Keratinocyte (primary cell): ENCODE measurements at regions not wholly inside any gene's neighbourhood (a gene's known extent, or its start where the extent isn't known, plus 50 kb on each side); places are given as distances from the start of the nearest gene placed in this dataset.
"Not testable (repeated sequence)": the region's sequence is repeated elsewhere in the genome, so short reads cannot be mapped to it uniquely, and the experiment has no call there.

ENCODE experiments used
- DNase-seq: peaks from one replicate; pipeline ENCODE4 v3.0.0-alpha.2; 2011; ENCODE audit warnings: low read depth, missing footprints, low spot score
- FAIRE-seq: peaks from 2 replicates; lab custom pipeline; 2011; peaks lifted over from hg19 to GRCh38; lab: Jason Lieb, UNC
- H2AFZ ChIP-seq: 2 replicates; pipeline ENCODE4 v1.6.0; 2012; ENCODE audit warnings: low read length, control low read depth, inconsistent platforms; ENCODE audit not compliant: control insufficient read depth
- H3K27ac ChIP-seq: 2 replicates; pipeline ENCODE4 v1.5.1; 2011; ENCODE audit warnings: low read length; ENCODE audit not compliant: control insufficient read depth, insufficient read depth
- H3K27me3 ChIP-seq: 3 replicates; pipeline ENCODE4 v1.6.0; 2011; ENCODE audit warnings: low read length; ENCODE audit not compliant: control insufficient read depth, insufficient read depth; ENCODE audit errors: extremely low read depth
- H3K36me3 ChIP-seq, 2 experiments: 2 replicates in 1 of 2; 3 replicates in 1 of 2; pipeline ENCODE4 v1.5.1; 2011; ENCODE audit warnings: low read length in 2 of 2, mild to moderate bottlenecking in 1 of 2; ENCODE audit not compliant: control insufficient read depth in 2 of 2, insufficient read depth in 2 of 2; ENCODE audit errors: extremely low read depth in 1 of 2
- H3K4me1 ChIP-seq: 3 replicates; pipeline ENCODE4 v1.5.1; 2011; ENCODE audit warnings: low read length; ENCODE audit not compliant: control insufficient read depth, insufficient read depth; ENCODE audit errors: extremely low read depth
- H3K4me2 ChIP-seq: 3 replicates; pipeline ENCODE4 v1.6.0; 2011; ENCODE audit warnings: low read depth, low read length; ENCODE audit not compliant: control insufficient read depth, insufficient read depth; ENCODE audit errors: extremely low read depth
- H3K4me3 ChIP-seq, 3 experiments: fragments of 200-600 bp in 1 of 3; sonication (generic) in 1 of 3; 2 replicates in 2 of 3; 3 replicates in 1 of 3; pipeline ENCODE4 v1.5.1; 2011 to 2016; ENCODE audit warnings: low read length in 3 of 3, mild to moderate bottlenecking in 3 of 3, control low read depth in 2 of 3, inconsistent platforms in 1 of 3, low read depth in 1 of 3, mixed read lengths in 1 of 3, mixed run types in 1 of 3, moderate library complexity in 1 of 3; ENCODE audit not compliant: control insufficient read depth in 2 of 3, insufficient read depth in 2 of 3; ENCODE audit errors: extremely low read depth in 1 of 3
- H3K79me2 ChIP-seq: 2 replicates; pipeline ENCODE4 v1.6.0; 2012; ENCODE audit warnings: low read length; ENCODE audit not compliant: control insufficient read depth, insufficient read depth
- H3K9ac ChIP-seq: 3 replicates; pipeline ENCODE4 v1.6.0; 2011; ENCODE audit warnings: low read length; ENCODE audit not compliant: control insufficient read depth, insufficient read depth; ENCODE audit errors: extremely low read depth
- H3K9me1 ChIP-seq: 3 replicates; pipeline ENCODE4 v1.6.0; 2011; ENCODE audit warnings: low read length; ENCODE audit not compliant: control insufficient read depth, insufficient read depth; ENCODE audit errors: extremely low read depth
- H3K9me3 ChIP-seq: 2 replicates; pipeline ENCODE4 v1.5.1; 2012; ENCODE audit warnings: low read depth, low read length; ENCODE audit not compliant: control insufficient read depth
- H4K20me1 ChIP-seq: 3 replicates; pipeline ENCODE4 v1.6.0; 2011; ENCODE audit warnings: low read length; ENCODE audit not compliant: control insufficient read depth, insufficient read depth; ENCODE audit errors: extremely low read depth
- EZH2 ChIP-seq: IDR thresholded peaks from one replicate; pipeline ENCODE4 v1.6.1; 2012; ENCODE audit warnings: inconsistent platforms, mild to moderate bottlenecking, low read length, moderate library complexity
- dilution Hi-C: fragments of 300-500 bp; cut with MboI; formaldehyde crosslinking; loops from one replicate; pipeline ENCODE4 v1.7.0; 2020; ENCODE audit warnings: low sequenced_read_pairs; ENCODE audit not compliant: extremely low pct_ligation_motif_present
- TF ChIP-seq, protein P1 (sequence below), 3 experiments: IDR thresholded peaks in 1 of 3; conservative IDR thresholded peaks in 1 of 3; optimal IDR thresholded peaks in 1 of 3; 2 replicates in 2 of 3; 3 replicates in 1 of 3; pipeline versions ENCODE3 to v1.5.1; 2011; ENCODE audit warnings: low read length in 3 of 3, mild to moderate bottlenecking in 3 of 3, moderate library complexity in 2 of 3, control low read depth in 1 of 3, inconsistent platforms in 1 of 3; ENCODE audit not compliant: insufficient read depth in 2 of 3; ENCODE audit errors: extremely low read depth in 1 of 3

DNA sequence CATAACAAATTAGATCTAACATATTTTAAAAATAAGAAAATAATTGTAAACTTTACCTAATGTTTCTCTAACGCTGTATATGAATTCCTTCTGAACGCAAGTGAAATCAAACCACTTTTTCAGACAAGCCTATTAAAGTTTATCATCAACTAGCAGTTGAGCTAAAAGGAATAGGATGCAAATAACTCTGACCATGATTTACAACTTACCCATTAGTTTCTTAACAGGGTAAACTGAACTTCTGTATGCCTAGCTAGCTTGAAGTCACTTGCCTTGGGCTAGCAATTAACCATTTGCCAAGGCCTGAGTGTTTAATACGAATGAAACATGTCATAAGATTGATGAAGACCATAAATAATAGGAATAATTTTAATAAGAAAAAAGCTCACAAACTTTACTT lies 762.7 kb upstream of the ARRDC3 start:
- dilution Hi-C loops, result no loop called here
- Histone ChIP-seq H3K27ac (no peak overlapping the region), H3K9ac (no peak overlapping the region), H3K4me3 (no peak overlapping the region), H3K27me3 (no peaks in the 10 kb centered on the region), H3K9me3 (no peaks in the 10 kb centered on the region), H3K4me2 (no peak overlapping the region), H4K20me1 (no peaks in the 10 kb centered on the region), H3K36me3 (no peaks in the 10 kb centered on the region), H3K4me1 (no peaks in the 10 kb centered on the region), H3K9me1 (no peaks in the 10 kb centered on the region), H3K79me2 (no peaks in the 10 kb centered on the region), H2AFZ (no peak overlapping the region)
- TF ChIP-seq, protein P1, sequence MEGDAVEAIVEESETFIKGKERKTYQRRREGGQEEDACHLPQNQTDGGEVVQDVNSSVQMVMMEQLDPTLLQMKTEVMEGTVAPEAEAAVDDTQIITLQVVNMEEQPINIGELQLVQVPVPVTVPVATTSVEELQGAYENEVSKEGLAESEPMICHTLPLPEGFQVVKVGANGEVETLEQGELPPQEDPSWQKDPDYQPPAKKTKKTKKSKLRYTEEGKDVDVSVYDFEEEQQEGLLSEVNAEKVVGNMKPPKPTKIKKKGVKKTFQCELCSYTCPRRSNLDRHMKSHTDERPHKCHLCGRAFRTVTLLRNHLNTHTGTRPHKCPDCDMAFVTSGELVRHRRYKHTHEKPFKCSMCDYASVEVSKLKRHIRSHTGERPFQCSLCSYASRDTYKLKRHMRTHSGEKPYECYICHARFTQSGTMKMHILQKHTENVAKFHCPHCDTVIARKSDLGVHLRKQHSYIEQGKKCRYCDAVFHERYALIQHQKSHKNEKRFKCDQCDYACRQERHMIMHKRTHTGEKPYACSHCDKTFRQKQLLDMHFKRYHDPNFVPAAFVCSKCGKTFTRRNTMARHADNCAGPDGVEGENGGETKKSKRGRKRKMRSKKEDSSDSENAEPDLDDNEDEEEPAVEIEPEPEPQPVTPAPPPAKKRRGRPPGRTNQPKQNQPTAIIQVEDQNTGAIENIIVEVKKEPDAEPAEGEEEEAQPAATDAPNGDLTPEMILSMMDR (optimal IDR thresholded peaks at IDR 0.05 in 1 of 3, IDR thresholded peaks at IDR 0.05 in 1 of 3, conservative IDR thresholded peaks at IDR 0.05 in 1 of 3; ENCODE audit: extremely low read depth in 1 of 3, insufficient read depth in 2 of 3, low read length in 3 of 3), result no peak
- TF ChIP-seq EZH2, result no peak
- FAIRE-seq, result no peak
- no peak for DNase-seq

DNA sequence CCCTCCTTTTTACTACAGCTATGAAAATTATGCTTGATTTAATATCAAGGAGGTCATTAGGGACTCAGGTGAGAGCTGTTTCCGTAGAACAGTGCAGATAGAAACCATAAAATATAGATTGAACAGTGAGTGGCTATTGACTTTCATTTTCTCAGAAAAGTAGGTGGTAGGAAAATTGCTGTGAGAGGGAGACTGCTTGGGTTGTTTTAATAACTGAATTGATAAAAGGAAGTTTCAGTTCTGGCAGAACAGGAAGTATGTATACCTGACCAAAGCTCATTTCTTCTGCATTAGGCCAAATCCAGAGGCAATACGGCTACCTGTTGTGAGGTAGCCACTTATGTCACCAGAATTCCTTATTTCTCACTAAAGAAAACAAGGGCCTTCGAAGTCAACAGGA lies 761.7 kb upstream of the ARRDC3 start:
- H3K27me3 ChIP-seq, result no peaks in the 10 kb centered on the region
- DNase-seq (no peak), FAIRE-seq (no peak)
- H3K27ac ChIP-seq, result no peak overlapping the region
- no peak overlapping the region for H3K4me3 ChIP-seq
- H3K4me2 ChIP-seq, result no peak overlapping the region
- TF ChIP-seq, protein P1 (optimal IDR thresholded peaks at IDR 0.05 in 1 of 3, IDR thresholded peaks at IDR 0.05 in 1 of 3, conservative IDR thresholded peaks at IDR 0.05 in 1 of 3; ENCODE audit: extremely low read depth in 1 of 3, insufficient read depth in 2 of 3, low read length in 3 of 3), result no peak
- TF ChIP-seq EZH2, result no peak
- no peaks in the 10 kb centered on the region for H4K20me1 ChIP-seq
- no peak overlapping the region for H2AFZ ChIP-seq
- H3K36me3 ChIP-seq, result no peaks in the 10 kb centered on the region
- H3K4me1 ChIP-seq, result no peaks in the 10 kb centered on the region
- no peak overlapping the region for H3K9ac ChIP-seq
- no peaks in the 10 kb centered on the region for H3K9me1 ChIP-seq
- no peaks in the 10 kb centered on the region for H3K79me2 ChIP-seq
- dilution Hi-C loops, result no loop called here
- H3K9me3 ChIP-seq, result no peaks in the 10 kb centered on the region

DNA sequence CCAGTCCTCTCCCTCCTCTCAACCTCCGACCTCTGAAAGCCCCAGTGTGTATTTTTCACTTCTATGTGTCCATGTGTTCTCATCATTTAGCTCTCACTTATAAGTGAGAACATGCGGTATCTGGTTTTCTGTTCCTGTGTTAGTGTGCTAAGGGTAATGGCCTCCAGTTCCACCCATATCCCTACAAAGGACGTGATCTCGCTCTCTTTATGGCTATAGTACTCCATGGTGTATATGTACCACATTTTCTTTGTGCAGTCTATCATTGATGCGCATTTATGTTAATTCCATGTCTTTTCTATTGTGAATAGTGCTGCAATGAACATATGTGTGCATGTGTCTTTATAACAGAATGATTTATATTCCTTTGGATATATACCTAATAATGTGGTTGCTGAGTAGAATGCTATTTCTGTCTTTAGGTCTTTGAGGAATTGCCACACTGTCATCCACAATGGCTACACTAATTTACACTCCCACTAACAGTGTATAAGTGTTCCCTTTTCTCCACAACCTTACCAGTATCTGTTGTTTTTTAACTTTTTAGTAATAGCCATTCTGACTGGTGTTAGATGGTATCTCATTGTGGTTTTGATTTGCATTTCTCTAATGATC lies 749.3 kb upstream of the ARRDC3 start:
- DNase-seq, FAIRE-seq, H3K4me1 ChIP-seq, H3K27me3 ChIP-seq, H4K20me1 ChIP-seq, H2AFZ ChIP-seq, H3K9me3 ChIP-seq, dilution Hi-C loops, H3K4me2 ChIP-seq, H3K4me3 ChIP-seq, H3K27ac ChIP-seq, H3K9me1 ChIP-seq, H3K9ac ChIP-seq, H3K36me3 ChIP-seq, H3K79me2 ChIP-seq: not testable (repeated sequence)
